NB4 (cell line): ENCODE measurements at regions not wholly inside any gene's neighbourhood (a gene's known extent, or its start where the extent isn't known, plus 50 kb on each side); places are given as distances from the start of the nearest gene placed in this dataset.

Experiments used
- MYC ChIP-seq: IDR thresholded peaks from 2 replicates; pipeline ENCODE4 v1.6.1; 2011; ENCODE audit warnings: low read depth, low read length
- POLR2A ChIP-seq: IDR thresholded peaks from 2 replicates; pipeline ENCODE4 v1.6.1; 2011; ENCODE audit warnings: mild to moderate bottlenecking; ENCODE audit not compliant: insufficient read length; ENCODE audit errors: extremely low read depth
- TF ChIP-seq, protein P1 (sequence below): IDR thresholded peaks from one replicate; pipeline ENCODE4 v1.5.1; 2012; ENCODE audit warnings: low read depth, low read length
- TF ChIP-seq, protein P2 (sequence below): IDR thresholded peaks from 2 replicates; pipeline ENCODE4 v1.6.1; 2011; ENCODE audit warnings: low read depth, low read length

GRCh38 chr2:145572238-145572637, 1052.3 kb upstream of the ZEB2 start:
- no peak for TF ChIP-seq POLR2A
- TF ChIP-seq, protein P1, sequence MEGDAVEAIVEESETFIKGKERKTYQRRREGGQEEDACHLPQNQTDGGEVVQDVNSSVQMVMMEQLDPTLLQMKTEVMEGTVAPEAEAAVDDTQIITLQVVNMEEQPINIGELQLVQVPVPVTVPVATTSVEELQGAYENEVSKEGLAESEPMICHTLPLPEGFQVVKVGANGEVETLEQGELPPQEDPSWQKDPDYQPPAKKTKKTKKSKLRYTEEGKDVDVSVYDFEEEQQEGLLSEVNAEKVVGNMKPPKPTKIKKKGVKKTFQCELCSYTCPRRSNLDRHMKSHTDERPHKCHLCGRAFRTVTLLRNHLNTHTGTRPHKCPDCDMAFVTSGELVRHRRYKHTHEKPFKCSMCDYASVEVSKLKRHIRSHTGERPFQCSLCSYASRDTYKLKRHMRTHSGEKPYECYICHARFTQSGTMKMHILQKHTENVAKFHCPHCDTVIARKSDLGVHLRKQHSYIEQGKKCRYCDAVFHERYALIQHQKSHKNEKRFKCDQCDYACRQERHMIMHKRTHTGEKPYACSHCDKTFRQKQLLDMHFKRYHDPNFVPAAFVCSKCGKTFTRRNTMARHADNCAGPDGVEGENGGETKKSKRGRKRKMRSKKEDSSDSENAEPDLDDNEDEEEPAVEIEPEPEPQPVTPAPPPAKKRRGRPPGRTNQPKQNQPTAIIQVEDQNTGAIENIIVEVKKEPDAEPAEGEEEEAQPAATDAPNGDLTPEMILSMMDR, result no peak
- TF ChIP-seq, protein P2, sequence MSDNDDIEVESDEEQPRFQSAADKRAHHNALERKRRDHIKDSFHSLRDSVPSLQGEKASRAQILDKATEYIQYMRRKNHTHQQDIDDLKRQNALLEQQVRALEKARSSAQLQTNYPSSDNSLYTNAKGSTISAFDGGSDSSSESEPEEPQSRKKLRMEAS, result no peak
- TF ChIP-seq MYC, result no peak
